Adrenal gland (tissue), 5 donors: ENCODE measurements at regions not wholly inside any gene's neighbourhood (a gene's known extent, or its start where the extent isn't known, plus 50 kb on each side); places are given as distances from the start of the nearest gene placed in this dataset.

ENCODE experiments used
- CTCF ChIP-seq, 6 experiments: fragments of 450-650 bp in 4 of 6; fragments of 200-600 bp in 2 of 6; sonication (generic) in 1 of 6; IDR thresholded peaks; 1 replicate in 5 of 6; 2 replicates in 1 of 6; pipeline versions ENCODE4 v1.5.1 to v1.8.0; 2016 to 2021; ENCODE audit warnings: antibody characterized with exemption in 6 of 6, mild to moderate bottlenecking in 2 of 6, moderate library complexity in 1 of 6
- POLR2A ChIP-seq, 2 donors: fragments of 450-650 bp; IDR thresholded peaks; one replicate each; pipeline ENCODE4 v1.6.1; 2017; ENCODE audit warnings: antibody characterized with exemption in 2 of 2, mild to moderate bottlenecking in 2 of 2, moderate library complexity in 1 of 2
- donor health status: DM: no; HTN: no; CAD: no.

- TF ChIP-seq CTCF (IDR thresholded peaks at IDR 0.05) (no peak), POLR2A (IDR thresholded peaks at IDR 0.05) (no peak)
Observed at GRCh38 chr13:79866436-79866835, 385.5 kb downstream of the NDFIP2 start.
